ENCODE measurements at regions not wholly inside any gene's neighbourhood (a gene's known extent, or its start where the extent isn't known, plus 50 kb on each side); places are given as distances from the start of the nearest gene placed in this dataset.
"Not testable (repeated sequence)": the region's sequence is repeated elsewhere in the genome, so short reads cannot be mapped to it uniquely, and the experiment has no call there.

- DNase-seq, result peak; percentile 3
Observed at GRCh38 chr4:22573198-22573597, 57.3 kb upstream of the ADGRA3 start.

- no peak for DNase-seq
Observed at GRCh38 chr4:22573641-22574040, 57.8 kb upstream of the ADGRA3 start.

- DNase-seq, result no peak
Observed at GRCh38 chr4:22574424-22574823, 58.6 kb upstream of the ADGRA3 start.

GRCh38 chr4:22574880-22575279 is 59.0 kb upstream of the ADGRA3 start:
- no peak for DNase-seq

- DNase-seq, result no peak
Observed at GRCh38 chr4:22587253-22587652, 71.4 kb upstream of the ADGRA3 start.

- DNase-seq, result no peak
Observed at GRCh38 chr4:22593933-22594332, 78.1 kb upstream of the ADGRA3 start.

GRCh38 chr4:22595684-22596083 is 79.8 kb upstream of the ADGRA3 start:
- DNase-seq, result no peak

- no peak for DNase-seq
Observed at GRCh38 chr4:22596409-22596808, 80.5 kb upstream of the ADGRA3 start.

- DNase-seq, result no peak
Observed at GRCh38 chr4:22597471-22597870, 81.6 kb upstream of the ADGRA3 start.

- not testable (repeated sequence) for DNase-seq
Observed at GRCh38 chr4:22598113-22599047, 82.5 kb upstream of the ADGRA3 start.

GRCh38 chr4:22599228-22599928 is 83.5 kb upstream of the ADGRA3 start:
- DNase-seq, result not testable (repeated sequence)

GRCh38 chr4:22599929-22600432 is 84.1 kb upstream of the ADGRA3 start:
- not testable (repeated sequence) for DNase-seq

- DNase-seq, result not testable (repeated sequence)
Observed at GRCh38 chr4:22601638-22602037, 85.8 kb upstream of the ADGRA3 start.

- DNase-seq, result peak; percentile 16
Observed at GRCh38 chr4:22607382-22607781, 85.4 kb upstream of the GBA3 start.

- DNase-seq, result not testable (repeated sequence)
Observed at GRCh38 chr4:22609951-22610525, 82.7 kb upstream of the GBA3 start.

GRCh38 chr4:22614114-22614513 is 78.6 kb upstream of the GBA3 start:
- DNase-seq, result no peak

- no peak for DNase-seq
Observed at GRCh38 chr4:22616516-22616915, 76.2 kb upstream of the GBA3 start.

GRCh38 chr4:22620144-22620543 is 72.6 kb upstream of the GBA3 start:
- DNase-seq, result not testable (repeated sequence)

GRCh38 chr4:22621970-22622369 is 70.8 kb upstream of the GBA3 start:
- not testable (repeated sequence) for DNase-seq

- not testable (repeated sequence) for DNase-seq
Observed at GRCh38 chr4:22624002-22624401, 68.7 kb upstream of the GBA3 start.

- peak; percentile 37 for DNase-seq
Observed at GRCh38 chr4:22625311-22625710, 67.4 kb upstream of the GBA3 start.

- not testable (repeated sequence) for DNase-seq
Observed at GRCh38 chr4:22627851-22628250, 64.9 kb upstream of the GBA3 start.
